Stimulated activated CD4-positive, alpha-beta T cell treated with anti-CD3 and anti-CD28 coated beads, Interleukin-4, amount 100 ng/mL, for 4 hours (primary cell): ENCODE measurements at regions not wholly inside any gene's neighbourhood (a gene's known extent, or its start where the extent isn't known, plus 50 kb on each side); places are given as distances from the start of the nearest gene placed in this dataset.
"Not testable (repeated sequence)": the region's sequence is repeated elsewhere in the genome, so short reads cannot be mapped to it uniquely, and the experiment has no call there.

Experiments
- DNase-seq, 2 experiments: peaks; one replicate each; pipeline ENCODE4 v3.0.0-alpha.2; 2020

GRCh38 chr13:33561627-33562026 is 256.3 kb upstream of the RFC3 start:
- no peak for DNase-seq

- no peak for DNase-seq
Observed at GRCh38 chr13:33571618-33572017, 246.3 kb upstream of the RFC3 start.

- not testable (repeated sequence) for DNase-seq
Observed at GRCh38 chr13:33572322-33572721, 245.6 kb upstream of the RFC3 start.

GRCh38 chr13:33575378-33575777 is 242.6 kb upstream of the RFC3 start:
- no peak for DNase-seq

- DNase-seq: no peak
Observed at GRCh38 chr13:33577007-33577406, 240.9 kb upstream of the RFC3 start.

GRCh38 chr13:33578786-33579185 is 239.2 kb upstream of the RFC3 start:
- no peak for DNase-seq

- no peak for DNase-seq
Observed at GRCh38 chr13:33582121-33582520, 235.8 kb upstream of the RFC3 start.

GRCh38 chr13:33583398-33583797 is 234.6 kb upstream of the RFC3 start:
- DNase-seq: no peak

- DNase-seq: no peak
Observed at GRCh38 chr13:33590936-33591335, 227.0 kb upstream of the RFC3 start.

GRCh38 chr13:33606692-33607091 is 211.3 kb upstream of the RFC3 start:
- no peak for DNase-seq

- peak; percentile 42 to 48 for DNase-seq
Observed at GRCh38 chr13:33610438-33611120, 207.4 kb upstream of the RFC3 start.

GRCh38 chr13:33611121-33611805 is 206.7 kb upstream of the RFC3 start:
- peak in 1 of 2 experiments; percentile 3 for DNase-seq

GRCh38 chr13:33612641-33613638 is 205.0 kb upstream of the RFC3 start:
- no peak for DNase-seq

- no peak for DNase-seq
Observed at GRCh38 chr13:33615436-33615835, 202.5 kb upstream of the RFC3 start.

- no peak for DNase-seq
Observed at GRCh38 chr13:33616130-33616529, 201.8 kb upstream of the RFC3 start.

- no peak for DNase-seq
Observed at GRCh38 chr13:33617055-33617454, 200.9 kb upstream of the RFC3 start.

GRCh38 chr13:33624253-33624652 is 193.7 kb upstream of the RFC3 start:
- no peak for DNase-seq

GRCh38 chr13:33624740-33625139 is 193.2 kb upstream of the RFC3 start:
- DNase-seq: no peak

- DNase-seq: no peak
Observed at GRCh38 chr13:33626407-33626806, 191.5 kb upstream of the RFC3 start.

GRCh38 chr13:33628662-33629061 is 189.3 kb upstream of the RFC3 start:
- DNase-seq: no peak

- no peak for DNase-seq
Observed at GRCh38 chr13:33629605-33630360, 188.2 kb upstream of the RFC3 start.

GRCh38 chr13:33633701-33634545 is 184.0 kb upstream of the RFC3 start:
- no peak for DNase-seq
